ENCODE measurements at regions not wholly inside any gene's neighbourhood (a gene's known extent, or its start where the extent isn't known, plus 50 kb on each side); places are given as distances from the start of the nearest gene placed in this dataset.
"Not testable (repeated sequence)": the region's sequence is repeated elsewhere in the genome, so short reads cannot be mapped to it uniquely, and the experiment has no call there.

- Histone ChIP-seq H3K4me3 (no peak overlapping the region), H3K27ac (no peak overlapping the region), H3K4me1 (peaks cover 0 to 16% of the 10 kb centered on the region in 2 donors), H3K27me3 (no peaks in the 10 kb centered on the region), H3K36me3 (no peaks in the 10 kb centered on the region), H3K9me3 (no peaks in the 10 kb centered on the region)
- no peak for DNase-seq (ENCODE audit: low spot score)
- TF ChIP-seq CTCF (IDR thresholded peaks at IDR 0.05): no peak
Measured at GRCh38 chr6:165768961-165769360, 105.9 kb upstream of the PDE10A start.

GRCh38 chr6:165767228-165767627 lies 104.2 kb upstream of the PDE10A start:
- H3K27ac ChIP-seq: no peak overlapping the region
- no peaks in the 10 kb centered on the region for H3K27me3 ChIP-seq
- no peak for TF ChIP-seq CTCF (IDR thresholded peaks at IDR 0.05)
- H3K9me3 ChIP-seq: peaks cover 0 to 8% of the 10 kb centered on the region in 2 donors
- no peak for DNase-seq (ENCODE audit: low spot score)
- no peaks in the 10 kb centered on the region for H3K36me3 ChIP-seq
- peaks cover 0 to 16% of the 10 kb centered on the region in 2 donors for H3K4me1 ChIP-seq
- no peak overlapping the region for H3K4me3 ChIP-seq

- no peaks in the 10 kb centered on the region for H3K27me3 ChIP-seq
- H3K27ac ChIP-seq: no peak overlapping the region
- DNase-seq (ENCODE audit: low spot score): no peak
Measured at GRCh38 chr6:165766457-165766856, 103.4 kb upstream of the PDE10A start.

GRCh38 chr6:165766026-165766425 lies 103.0 kb upstream of the PDE10A start:
- H3K27ac ChIP-seq: no peak overlapping the region
- no peak overlapping the region for H3K4me3 ChIP-seq
- no peaks in the 10 kb centered on the region for H3K36me3 ChIP-seq
- peaks cover 0 to 14% of the 10 kb centered on the region in 2 donors for H3K9me3 ChIP-seq
- TF ChIP-seq CTCF (IDR thresholded peaks at IDR 0.05): no peak
- H3K27me3 ChIP-seq: no peaks in the 10 kb centered on the region
- DNase-seq (ENCODE audit: low spot score): no peak
- H3K4me1 ChIP-seq: peaks cover 0 to 16% of the 10 kb centered on the region in 2 donors

More at GRCh38 chr6:165766457-165766856, 103.4 kb upstream of the PDE10A start:
- Histone ChIP-seq H3K9me3 (peaks cover 0 to 14% of the 10 kb centered on the region in 2 donors), H3K4me1 (peaks cover 0 to 16% of the 10 kb centered on the region in 2 donors), H3K4me3 (no peak overlapping the region), H3K36me3 (no peaks in the 10 kb centered on the region)
- TF ChIP-seq CTCF (IDR thresholded peaks at IDR 0.05): no peak

- Histone ChIP-seq H3K9me3 (peaks cover 0 to 14% of the 10 kb centered on the region in 2 donors), H3K4me1 (peaks cover 0 to 16% of the 10 kb centered on the region in 2 donors)
- not testable (repeated sequence) for H3K27ac ChIP-seq; H3K4me3 ChIP-seq; DNase-seq (ENCODE audit: low spot score); H3K27me3 ChIP-seq; H3K36me3 ChIP-seq
Measured at GRCh38 chr6:165765256-165765655, 102.2 kb upstream of the PDE10A start.

- Histone ChIP-seq H3K4me1 (peaks cover 0 to 8% of the 10 kb centered on the region in 2 donors), H3K4me3 (no peak overlapping the region), H3K9me3 (peaks cover 0 to 14% of the 10 kb centered on the region in 2 donors), H3K36me3 (no peaks in the 10 kb centered on the region), H3K27me3 (no peaks in the 10 kb centered on the region), H3K27ac (no peak overlapping the region)
- DNase-seq (ENCODE audit: low spot score): no peak
- no peak for TF ChIP-seq CTCF (IDR thresholded peaks at IDR 0.05)
Measured at GRCh38 chr6:165762876-165763275, 99.8 kb upstream of the PDE10A start.
